GM11168 (cell line): ENCODE measurements at regions not wholly inside any gene's neighbourhood (a gene's known extent, or its start where the extent isn't known, plus 50 kb on each side); places are given as distances from the start of the nearest gene placed in this dataset.
"Not testable (repeated sequence)": the region's sequence is repeated elsewhere in the genome, so short reads cannot be mapped to it uniquely, and the experiment has no call there.

Source experiments
- in situ Hi-C: fragments of 300-500 bp; cut with MboI; formaldehyde crosslinking; loops from one replicate; pipeline ENCODE4 v1.12.0; 2022; ENCODE audit warnings: low sequenced_read_pairs; ENCODE audit not compliant: unreplicated experiment

DNA sequence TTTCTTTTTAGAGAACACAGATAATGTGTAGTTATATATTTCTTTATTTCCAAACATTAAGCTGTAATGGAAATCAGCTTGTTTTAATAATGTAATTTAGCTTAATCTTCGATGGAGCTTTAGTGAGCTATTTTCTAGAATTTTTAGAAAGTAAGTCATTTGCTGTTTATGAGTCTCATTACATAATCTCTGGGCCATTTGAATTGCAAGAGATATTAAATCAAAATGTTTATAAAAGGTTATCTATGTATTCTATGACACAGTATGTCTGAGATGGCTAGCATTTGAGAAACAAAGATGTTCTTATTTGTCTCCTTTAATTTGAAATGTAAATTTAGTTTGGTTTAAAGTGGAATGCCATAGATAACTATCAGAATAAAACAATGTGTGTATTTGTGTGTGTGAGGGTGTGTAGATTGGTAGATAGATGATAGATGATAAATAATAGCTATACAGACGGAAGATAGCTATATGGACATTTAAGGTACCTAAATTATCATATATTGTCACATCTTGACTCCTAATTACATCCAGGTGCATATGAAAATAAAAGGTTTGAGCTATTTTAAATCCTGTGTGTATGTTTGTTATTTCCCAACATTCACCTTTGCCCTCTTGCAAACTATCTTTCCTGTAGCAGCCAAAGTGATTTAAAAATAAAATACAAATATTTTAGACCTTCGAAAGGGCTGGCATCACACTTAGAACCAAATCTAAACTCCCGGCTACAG, 478.0 kb upstream of the KLF6 start:
- in situ Hi-C loops, result no loop called here

- in situ Hi-C loops, result no loop called here
These were observed 477.4 kb upstream of the KLF6 start for GRCh38 chr10:4262449-4262848.

- in situ Hi-C loops, result no loop called here
These were observed 475.6 kb upstream of the KLF6 start for GRCh38 chr10:4260483-4261124.

- in situ Hi-C loops, result no loop called here
These were observed 473.0 kb upstream of the KLF6 start for GRCh38 chr10:4257939-4258465.

DNA sequence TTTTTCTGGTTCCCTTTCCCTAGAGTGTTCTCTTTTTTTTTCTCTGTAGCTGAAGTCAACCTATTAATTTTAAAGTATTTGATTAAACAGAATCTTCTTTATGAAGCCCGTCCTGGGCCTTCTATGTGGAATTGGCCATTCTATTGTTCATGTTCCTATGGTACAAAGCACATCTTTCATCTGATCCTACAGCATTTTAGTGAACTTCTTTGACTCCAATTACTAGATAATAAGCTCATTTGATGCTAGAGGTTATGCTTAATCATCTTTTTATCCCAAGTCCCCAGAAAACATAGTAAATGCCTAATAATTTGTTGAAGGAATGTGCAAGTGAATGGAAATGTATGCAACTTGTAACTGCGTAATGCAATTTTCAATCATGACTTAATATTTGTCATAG, 472.0 kb upstream of the KLF6 start:
- in situ Hi-C loops, result no loop called here

DNA sequence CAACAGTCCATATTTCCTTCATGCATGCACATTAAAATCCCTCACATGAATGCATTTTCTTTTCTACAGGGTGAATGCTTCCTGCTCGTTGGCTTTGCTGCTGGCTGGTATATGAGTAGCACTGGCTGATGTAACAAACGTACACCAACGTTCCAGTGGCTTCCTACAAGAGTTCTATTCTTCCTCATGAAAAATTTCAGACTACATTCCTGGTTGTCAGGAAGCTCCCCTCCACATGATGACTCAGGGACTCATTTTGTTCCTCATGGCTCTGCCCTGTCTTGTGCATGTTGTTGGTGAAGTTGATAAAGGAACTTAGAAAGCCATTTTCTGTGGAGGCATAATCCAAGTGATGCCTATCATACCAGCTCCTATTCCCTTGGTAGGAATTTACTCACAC, 470.7 kb upstream of the KLF6 start:
- in situ Hi-C loops, result no loop called here

DNA sequence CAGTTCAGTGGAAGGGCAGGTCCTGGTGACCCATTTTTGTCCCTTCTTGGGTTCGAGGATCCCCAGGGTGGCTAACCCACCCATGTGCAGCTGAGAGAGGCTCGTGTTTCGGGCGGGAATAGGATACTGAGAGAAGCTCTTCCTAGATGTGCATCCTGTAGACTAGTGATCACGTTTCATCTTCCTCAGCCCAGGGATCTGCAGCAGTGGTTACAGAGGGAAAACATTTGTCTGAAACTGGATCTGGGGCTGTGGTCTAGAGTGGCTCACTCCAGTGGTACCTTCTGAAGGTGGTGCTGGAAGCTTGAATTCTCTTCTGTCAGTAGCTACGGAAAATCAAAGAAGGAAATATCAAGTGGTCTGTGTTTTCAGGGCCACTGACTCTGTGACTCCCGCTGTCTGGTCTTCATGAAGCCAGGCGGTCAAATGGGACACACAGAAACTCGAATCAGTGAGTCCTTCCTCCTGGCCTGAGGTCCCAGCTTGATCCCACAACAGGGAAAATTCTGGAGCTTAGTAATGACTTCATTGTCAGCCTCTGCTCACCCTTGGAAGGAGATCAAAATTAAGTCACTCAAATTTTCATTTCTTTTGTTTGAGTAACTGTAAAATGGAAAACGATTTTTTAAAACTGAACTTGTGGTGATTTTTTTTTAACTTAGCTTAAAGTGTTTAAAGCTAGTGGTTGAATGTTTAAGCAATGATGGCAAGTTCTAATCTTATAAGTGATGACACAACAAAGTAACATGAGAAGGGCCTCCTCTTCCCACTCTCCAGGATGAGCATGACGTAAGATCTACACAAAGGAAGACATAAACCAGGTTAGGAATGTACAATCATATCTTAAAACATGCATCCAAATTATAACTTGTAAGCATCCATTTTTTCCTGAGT, 469.3 kb upstream of the KLF6 start:
- in situ Hi-C loops, result no loop called here

DNA sequence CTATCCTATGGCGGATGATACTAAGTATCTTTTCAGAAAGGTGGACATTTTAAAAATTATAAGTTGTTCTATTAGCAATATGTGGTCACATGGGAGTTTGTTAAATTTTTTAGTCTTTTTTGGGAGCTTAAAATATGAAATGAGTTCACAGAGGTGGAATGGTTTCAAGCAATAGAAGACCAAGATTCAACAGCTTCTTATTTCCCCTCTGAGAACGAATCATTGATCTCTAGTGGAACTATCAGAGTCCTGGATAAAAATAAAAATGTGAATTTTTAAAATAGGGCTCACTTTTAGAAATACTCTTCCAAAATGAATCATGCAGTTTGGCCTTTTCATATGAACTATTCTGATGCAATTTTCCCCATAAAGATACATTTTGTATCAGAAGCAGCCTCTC, 467.7 kb upstream of the KLF6 start:
- in situ Hi-C loops, result no loop called here

GRCh38 chr10:4250587-4250887, 465.5 kb upstream of the KLF6 start:
- in situ Hi-C loops, result no loop called here

DNA sequence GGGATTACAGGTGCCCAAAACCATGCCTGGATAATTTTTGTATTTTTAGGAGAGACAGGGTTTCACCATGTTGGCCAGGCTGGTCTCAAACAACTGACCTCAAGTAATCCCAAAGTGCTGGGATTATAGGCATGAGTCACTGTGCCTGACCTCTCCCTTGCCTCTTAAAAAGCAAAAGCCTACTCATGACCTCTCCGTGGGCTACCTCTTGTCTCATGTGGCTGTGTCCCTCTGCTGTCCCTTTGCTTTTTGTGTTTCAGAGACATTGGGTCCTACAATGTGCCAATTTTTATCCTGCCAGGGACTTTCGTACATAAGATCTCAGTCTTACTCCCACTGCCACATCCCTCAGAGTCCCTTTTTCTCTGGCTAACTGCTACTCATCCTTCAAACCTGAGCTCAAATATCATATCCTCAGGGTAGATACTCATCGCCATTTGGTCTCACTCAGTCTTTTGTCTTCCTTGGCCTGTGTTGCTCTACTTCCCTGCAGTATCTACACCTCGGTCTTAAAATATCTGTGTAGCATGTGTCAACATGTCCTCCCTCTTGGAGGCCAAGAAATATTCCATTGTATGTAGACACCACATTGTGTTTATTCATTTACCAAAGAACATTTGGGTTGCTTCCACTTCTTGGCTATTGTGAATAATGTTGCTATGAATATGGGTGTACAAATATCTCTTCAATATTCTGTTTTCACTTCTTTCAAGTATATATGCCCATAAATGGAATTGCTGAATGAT, 465.0 kb upstream of the KLF6 start:
- in situ Hi-C loops, result no loop called here

- in situ Hi-C loops, result no loop called here
These were observed 462.4 kb upstream of the KLF6 start for GRCh38 chr10:4247379-4247778.

DNA sequence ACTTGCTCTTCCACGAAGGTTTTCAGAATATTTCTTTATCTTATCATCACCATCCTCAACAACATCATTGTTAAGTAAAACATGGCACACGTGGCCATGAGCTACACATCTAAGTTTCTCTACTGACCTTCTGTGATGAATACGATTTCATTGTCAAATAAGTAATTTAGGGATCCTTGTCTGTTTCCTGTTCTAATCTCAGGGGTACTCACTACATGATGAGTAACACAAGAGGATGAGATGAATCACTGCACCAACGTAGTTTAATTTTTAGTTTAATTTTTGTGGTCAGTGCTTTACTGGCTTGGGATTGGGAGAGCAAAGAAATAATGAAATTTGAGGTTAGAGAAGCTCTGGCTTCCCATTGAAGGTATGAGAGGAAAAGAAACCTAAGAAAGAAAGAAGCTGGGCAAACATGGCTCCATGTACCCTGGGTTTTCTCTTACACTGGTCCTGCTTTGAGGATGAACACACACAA, 461.9 kb upstream of the KLF6 start:
- in situ Hi-C loops, result no loop called here

- in situ Hi-C loops, result no loop called here
These were observed 458.6 kb upstream of the KLF6 start for GRCh38 chr10:4243651-4244050.

DNA sequence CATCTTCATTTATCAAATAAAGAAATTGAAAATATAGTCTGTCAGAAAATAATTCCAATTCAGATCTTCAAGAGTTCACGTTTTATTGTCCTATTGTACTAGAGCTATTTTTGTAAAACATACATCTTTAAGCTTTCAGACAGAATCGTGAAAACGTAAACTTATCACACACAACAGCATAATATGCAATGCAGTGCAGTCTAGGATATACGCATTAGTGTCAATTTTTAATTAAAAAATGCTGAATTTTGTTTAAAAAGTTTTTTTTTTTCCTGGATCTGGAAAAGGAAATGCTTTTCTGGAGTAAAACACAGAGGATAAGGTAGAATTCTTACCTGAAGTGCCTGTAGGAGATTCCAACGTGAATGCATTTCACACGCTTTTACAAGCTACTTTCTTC, 458.2 kb upstream of the KLF6 start:
- in situ Hi-C loops, result no loop called here

DNA sequence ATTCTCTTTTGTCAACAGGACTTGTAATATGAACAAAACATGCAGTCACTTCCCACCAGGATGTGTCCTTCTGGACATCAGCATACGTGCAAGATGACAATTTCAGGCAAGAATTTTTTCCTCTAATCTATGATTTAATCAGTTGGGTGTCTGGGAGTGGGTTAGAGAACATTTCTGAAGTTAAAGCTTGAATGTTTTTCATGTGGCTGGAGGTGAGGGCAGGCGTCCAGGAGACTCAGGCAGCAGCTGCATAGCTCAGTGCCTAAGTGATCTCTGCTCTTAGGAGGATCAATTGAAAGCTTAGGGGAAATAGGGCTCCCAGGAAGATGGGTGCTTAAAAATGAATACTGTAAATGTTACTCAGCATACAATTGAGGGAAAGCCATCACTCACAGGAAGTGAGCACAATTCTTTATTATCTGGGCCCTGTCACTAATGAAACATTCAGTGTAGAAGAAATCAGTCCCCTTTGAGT, 457.6 kb upstream of the KLF6 start:
- in situ Hi-C loops, result no loop called here

- in situ Hi-C loops, result no loop called here
These were observed 456.8 kb upstream of the KLF6 start for GRCh38 chr10:4241724-4242345.

GRCh38 chr10:4240608-4241197, 455.7 kb upstream of the KLF6 start:
- in situ Hi-C loops, result no loop called here

DNA sequence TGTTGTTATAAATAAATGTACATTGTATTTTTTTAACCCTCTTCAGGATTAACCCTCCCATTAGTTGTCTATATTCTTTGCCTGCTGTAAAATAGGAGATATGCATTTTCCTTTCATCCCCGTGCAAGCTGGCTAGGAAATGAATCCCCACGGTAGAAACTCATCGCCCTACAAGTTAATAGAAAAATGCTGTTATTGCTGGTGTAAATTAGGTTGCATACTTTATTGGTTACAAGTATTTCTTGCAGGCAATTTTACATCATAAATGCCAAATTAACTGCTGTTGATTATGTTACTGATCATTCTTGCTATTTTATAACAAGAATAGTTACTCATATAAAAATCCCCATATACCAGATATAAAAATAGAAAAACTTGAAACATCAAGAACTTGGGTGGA, 454.2 kb upstream of the KLF6 start:
- in situ Hi-C loops, result no loop called here

DNA sequence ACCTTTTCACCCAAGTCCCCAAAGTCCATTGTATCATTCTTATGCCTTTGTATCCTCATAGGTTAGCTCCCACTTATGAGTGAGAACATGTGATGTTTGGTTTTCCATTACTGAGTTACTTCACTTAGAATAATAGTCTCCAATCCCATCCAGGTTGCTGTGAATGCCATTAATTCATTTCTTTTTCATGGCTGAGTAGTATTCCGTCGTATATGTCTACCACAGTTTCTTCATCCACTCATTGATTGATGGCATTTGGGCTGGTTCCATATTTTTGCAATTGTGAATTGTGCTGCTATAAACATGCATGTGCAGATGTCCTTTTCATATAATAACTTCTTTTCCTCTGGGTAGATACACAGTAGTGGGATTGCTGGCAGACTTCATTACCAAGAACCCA, 451.9 kb upstream of the KLF6 start:
- in situ Hi-C loops, result not testable (repeated sequence)
